UCSD-AML1 (cell line): ENCODE measurements at regions not wholly inside any gene's neighbourhood (a gene's known extent, or its start where the extent isn't known, plus 50 kb on each side); places are given as distances from the start of the nearest gene placed in this dataset.

Experiments
- DNase-seq: peaks from one replicate; lab custom pipeline; 2025; ENCODE audit not compliant: unreplicated experiment; lab: John Stamatoyannopoulos, UW

- no peak for DNase-seq
Measured at GRCh38 chr2:177314722-177315264, 50.3 kb upstream of the NFE2L2 start.

GRCh38 chr2:177315364-177315763 lies 50.8 kb upstream of the NFE2L2 start:
- DNase-seq = no peak

- no peak for DNase-seq
Measured at GRCh38 chr2:177316756-177317155, 52.2 kb upstream of the NFE2L2 start.

GRCh38 chr2:177317443-177317842 lies 52.9 kb upstream of the NFE2L2 start:
- DNase-seq = no peak

- no peak for DNase-seq
Measured at GRCh38 chr2:177317857-177318256, 53.3 kb upstream of the NFE2L2 start.

- no peak for DNase-seq
Measured at GRCh38 chr2:177318613-177319012, 54.1 kb upstream of the NFE2L2 start.

GRCh38 chr2:177320596-177320995 lies 56.1 kb upstream of the NFE2L2 start:
- no peak for DNase-seq

- no peak for DNase-seq
Measured at GRCh38 chr2:177322801-177323261, 58.3 kb upstream of the NFE2L2 start.

- DNase-seq = no peak
Measured at GRCh38 chr2:177324797-177325196, 60.3 kb upstream of the NFE2L2 start.

GRCh38 chr2:177325554-177325953 lies 61.0 kb upstream of the NFE2L2 start:
- DNase-seq = no peak

- no peak for DNase-seq
Measured at GRCh38 chr2:177326005-177326404, 61.5 kb upstream of the NFE2L2 start.

GRCh38 chr2:177326591-177326990 lies 62.1 kb upstream of the NFE2L2 start:
- DNase-seq = no peak

GRCh38 chr2:177327009-177327408 lies 62.5 kb upstream of the NFE2L2 start:
- no peak for DNase-seq

GRCh38 chr2:177328056-177328455 lies 63.5 kb upstream of the NFE2L2 start:
- DNase-seq = no peak

GRCh38 chr2:177329064-177329463 lies 63.5 kb upstream of the AGPS start:
- DNase-seq = no peak

GRCh38 chr2:177331466-177331997 lies 61.0 kb upstream of the AGPS start:
- no peak for DNase-seq

- DNase-seq = peak; percentile 28
Measured at GRCh38 chr2:177332026-177332991, 60.3 kb upstream of the AGPS start.

GRCh38 chr2:177332992-177333388 lies 59.6 kb upstream of the AGPS start:
- DNase-seq = no peak

GRCh38 chr2:177334940-177335543 lies 57.5 kb upstream of the AGPS start:
- DNase-seq = no peak

GRCh38 chr2:177335917-177336450 lies 56.6 kb upstream of the AGPS start:
- no peak for DNase-seq

GRCh38 chr2:177338177-177338721 lies 54.3 kb upstream of the AGPS start:
- no peak for DNase-seq
